Muscle of arm (tissue), 1 donor: ENCODE measurements at regions not wholly inside any gene's neighbourhood (a gene's known extent, or its start where the extent isn't known, plus 50 kb on each side); places are given as distances from the start of the nearest gene placed in this dataset.
A peak's percentile ranks its signal among the peaks of the same experiment; 100 is the strongest.

ENCODE experiments used
- DNase-seq: peaks from one replicate; pipeline ENCODE4 v3.0.0-alpha.2; 2013

- no peak for DNase-seq
Observed at GRCh38 chr2:120425014-120425413, 79.1 kb downstream of the INHBB start.

GRCh38 chr2:120428748-120429147, 82.8 kb downstream of the INHBB start:
- DNase-seq, result no peak

- no peak for DNase-seq
Observed at GRCh38 chr2:120429586-120430500, 83.9 kb downstream of the INHBB start.

- DNase-seq, result no peak
Observed at GRCh38 chr2:120430501-120430830, 84.5 kb downstream of the INHBB start.

- no peak for DNase-seq
Observed at GRCh38 chr2:120430957-120431356, 85.0 kb downstream of the INHBB start.

GRCh38 chr2:120431386-120432292, 85.7 kb downstream of the INHBB start:
- no peak for DNase-seq

GRCh38 chr2:120432293-120432975, 86.5 kb downstream of the INHBB start:
- DNase-seq, result no peak

- DNase-seq, result no peak
Observed at GRCh38 chr2:120432976-120433815, 87.3 kb downstream of the INHBB start.

GRCh38 chr2:120433816-120434290, 87.9 kb downstream of the INHBB start:
- no peak for DNase-seq

- DNase-seq, result peak; percentile 18
Observed at GRCh38 chr2:120434492-120435308, 88.8 kb downstream of the INHBB start.

- DNase-seq, result no peak
Observed at GRCh38 chr2:120435671-120436459, 89.9 kb downstream of the INHBB start.

GRCh38 chr2:120436460-120436739, 90.5 kb downstream of the INHBB start:
- no peak for DNase-seq

- no peak for DNase-seq
Observed at GRCh38 chr2:120436885-120437603, 91.1 kb downstream of the INHBB start.

- no peak for DNase-seq
Observed at GRCh38 chr2:120437604-120438000, 91.7 kb downstream of the INHBB start.

GRCh38 chr2:120438301-120439066, 92.5 kb downstream of the INHBB start:
- DNase-seq, result no peak

GRCh38 chr2:120439067-120439368, 93.1 kb downstream of the INHBB start:
- no peak for DNase-seq

GRCh38 chr2:120439637-120440384, 93.9 kb downstream of the INHBB start:
- DNase-seq, result no peak
